SKM-1 treated with dmso at 0.1 percent for 144 hours (cell line): ENCODE measurements at regions not wholly inside any gene's neighbourhood (a gene's known extent, or its start where the extent isn't known, plus 50 kb on each side); places are given as distances from the start of the nearest gene placed in this dataset.
"Not testable (repeated sequence)": the region's sequence is repeated elsewhere in the genome, so short reads cannot be mapped to it uniquely, and the experiment has no call there.

ENCODE experiments used
- DNase-seq: peaks from one replicate; lab custom pipeline; 2025; ENCODE audit not compliant: unreplicated experiment; lab: John Stamatoyannopoulos, UW

GRCh38 chr4:124139044-124139443 lies 573.5 kb downstream of the ANKRD50 start:
- DNase-seq = no peak

DNA sequence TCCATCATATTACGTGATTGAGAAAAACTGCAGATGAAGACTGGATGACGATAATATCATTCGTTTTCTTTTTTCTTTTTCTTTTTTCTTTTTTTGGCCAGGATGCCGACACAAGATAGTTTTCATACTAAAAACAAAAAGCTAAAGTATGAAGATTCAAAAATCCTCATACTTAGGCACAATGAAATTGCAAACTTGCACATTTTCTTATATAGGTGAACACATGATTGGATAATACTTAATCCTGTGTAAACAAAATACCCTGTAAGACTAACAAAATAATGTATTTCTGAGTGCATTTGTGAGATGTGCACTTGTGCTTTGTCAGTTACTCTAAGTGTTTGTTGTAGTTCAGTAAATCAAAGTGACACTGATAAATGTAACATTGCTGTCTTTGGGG lies 568.9 kb downstream of the ANKRD50 start:
- no peak for DNase-seq

GRCh38 chr4:124144238-124144654 lies 568.3 kb downstream of the ANKRD50 start:
- no peak for DNase-seq

DNA sequence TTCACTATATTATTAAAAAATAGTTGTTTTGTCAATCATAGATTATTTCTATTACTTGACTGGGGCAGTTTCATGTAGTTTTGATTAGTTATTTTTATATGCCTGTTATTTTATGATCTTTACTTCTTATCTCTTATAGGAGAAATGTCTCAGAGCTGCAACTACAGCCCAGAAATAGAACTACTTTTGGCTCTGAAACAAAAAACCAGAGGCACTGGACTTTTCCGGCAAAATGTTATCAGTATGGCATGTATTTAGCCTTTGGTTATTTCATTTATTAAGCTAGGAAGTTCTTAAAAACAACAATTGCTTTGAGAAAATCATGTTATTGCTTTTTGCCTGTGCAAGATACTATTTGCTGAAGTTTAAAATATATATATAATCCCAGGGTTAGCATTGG lies 566.5 kb downstream of the ANKRD50 start:
- no peak for DNase-seq

DNA sequence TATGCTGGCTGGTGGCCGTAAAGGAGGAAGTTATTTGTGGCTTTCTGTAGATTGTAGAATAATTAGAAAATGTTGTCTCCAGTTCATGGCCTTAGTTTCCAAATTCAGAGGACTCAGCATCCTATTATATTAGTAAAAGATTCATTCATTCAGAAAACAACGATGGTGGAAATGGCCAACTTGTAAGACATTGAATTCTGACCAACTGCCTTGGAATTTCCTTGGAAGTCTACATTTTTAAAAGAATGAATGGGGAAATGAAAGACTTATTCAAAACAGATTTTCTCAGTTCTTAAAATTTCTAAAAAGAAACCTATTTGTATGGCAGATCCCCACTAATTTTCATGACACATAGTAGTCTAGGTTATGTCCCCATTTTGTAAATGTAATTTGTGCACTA lies 561.5 kb downstream of the ANKRD50 start:
- no peak for DNase-seq

GRCh38 chr4:124152132-124152531 lies 560.4 kb downstream of the ANKRD50 start:
- no peak for DNase-seq

- no peak for DNase-seq
Observed at GRCh38 chr4:124155239-124155638, 557.3 kb downstream of the ANKRD50 start.

DNA sequence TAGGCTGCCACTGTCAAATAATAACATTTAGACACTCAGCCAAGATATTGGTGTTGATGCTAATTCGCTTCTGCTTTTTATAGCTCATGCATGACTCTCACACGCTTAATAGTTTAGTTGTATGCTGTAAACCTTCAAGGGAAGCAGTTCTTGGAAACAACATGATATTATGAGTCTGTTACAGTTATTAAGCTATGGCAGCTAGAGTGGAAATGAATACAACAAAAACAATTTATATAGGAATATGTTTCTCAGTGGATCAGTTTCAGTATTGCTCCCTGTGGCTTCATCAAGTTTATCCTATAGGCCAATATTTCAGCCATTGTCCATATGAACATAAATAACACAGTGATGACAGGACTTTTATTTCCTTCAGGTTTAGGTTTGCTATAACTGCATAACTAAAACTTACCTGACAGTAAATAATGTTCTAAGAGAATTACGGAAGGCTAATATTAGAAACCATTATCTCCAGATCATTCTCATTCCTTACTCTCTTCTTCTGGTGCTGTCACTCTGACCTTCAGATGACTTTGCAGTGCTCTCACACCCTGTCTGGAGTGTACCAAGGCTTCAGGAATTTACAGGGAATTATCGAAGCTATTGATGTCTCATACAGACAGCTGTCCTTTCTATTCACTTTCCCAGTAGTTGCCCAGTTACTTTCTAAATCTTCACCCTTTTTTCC lies 555.0 kb downstream of the ANKRD50 start:
- no peak for DNase-seq

- no peak for DNase-seq
Observed at GRCh38 chr4:124163401-124163800, 549.1 kb downstream of the ANKRD50 start.

GRCh38 chr4:124167602-124168001 lies 544.9 kb downstream of the ANKRD50 start:
- no peak for DNase-seq

- not testable (repeated sequence) for DNase-seq
Observed at GRCh38 chr4:124169524-124169923, 543.0 kb downstream of the ANKRD50 start.

GRCh38 chr4:124173912-124174311 lies 538.6 kb downstream of the ANKRD50 start:
- DNase-seq = no peak

- no peak for DNase-seq
Observed at GRCh38 chr4:124177647-124178425, 534.7 kb downstream of the ANKRD50 start.

- DNase-seq = no peak
Observed at GRCh38 chr4:124178449-124179021, 534.0 kb downstream of the ANKRD50 start.

GRCh38 chr4:124179506-124180186 lies 532.9 kb downstream of the ANKRD50 start:
- DNase-seq = no peak

DNA sequence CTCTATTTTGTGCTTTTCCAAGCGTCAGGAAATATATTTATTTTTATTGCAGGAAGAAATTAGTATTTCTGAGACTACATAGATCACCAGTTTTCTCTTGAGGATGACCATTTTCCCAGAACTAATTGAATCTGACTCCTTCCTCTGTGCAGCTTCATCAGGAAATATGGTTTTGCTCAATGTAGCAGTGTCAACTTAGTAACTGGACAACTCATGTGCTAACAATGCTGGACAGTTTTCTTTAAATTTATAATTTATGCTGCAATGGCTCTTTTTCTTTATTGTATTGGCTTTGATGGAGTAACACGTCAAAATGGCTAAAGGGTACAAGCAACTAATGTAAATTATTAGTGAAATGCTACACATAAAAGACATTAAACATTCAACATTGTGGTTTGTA lies 531.5 kb downstream of the ANKRD50 start:
- DNase-seq = no peak

DNA sequence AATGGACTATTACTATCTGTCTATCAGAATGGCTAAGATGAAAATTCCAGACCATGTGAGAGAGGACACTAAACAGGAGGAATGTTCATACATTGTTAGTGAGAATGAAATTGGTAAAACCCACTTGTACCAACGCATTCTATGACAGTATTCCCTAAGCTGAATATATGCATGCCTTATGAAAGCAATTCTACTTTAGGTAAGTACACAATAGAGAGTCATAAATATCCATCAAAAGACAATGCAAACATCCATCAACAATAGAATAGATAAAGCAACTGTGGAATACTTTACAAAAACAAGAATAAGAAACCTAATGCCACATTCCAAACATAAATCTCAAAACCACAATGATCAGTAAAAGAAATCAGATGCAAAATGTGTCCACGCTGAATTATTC lies 529.3 kb downstream of the ANKRD50 start:
- DNase-seq = no peak

GRCh38 chr4:124183926-124184325 lies 528.6 kb downstream of the ANKRD50 start:
- DNase-seq = no peak

GRCh38 chr4:124184792-124185191 lies 527.7 kb downstream of the ANKRD50 start:
- no peak for DNase-seq

GRCh38 chr4:124188595-124188994 lies 523.9 kb downstream of the ANKRD50 start:
- DNase-seq = no peak

DNA sequence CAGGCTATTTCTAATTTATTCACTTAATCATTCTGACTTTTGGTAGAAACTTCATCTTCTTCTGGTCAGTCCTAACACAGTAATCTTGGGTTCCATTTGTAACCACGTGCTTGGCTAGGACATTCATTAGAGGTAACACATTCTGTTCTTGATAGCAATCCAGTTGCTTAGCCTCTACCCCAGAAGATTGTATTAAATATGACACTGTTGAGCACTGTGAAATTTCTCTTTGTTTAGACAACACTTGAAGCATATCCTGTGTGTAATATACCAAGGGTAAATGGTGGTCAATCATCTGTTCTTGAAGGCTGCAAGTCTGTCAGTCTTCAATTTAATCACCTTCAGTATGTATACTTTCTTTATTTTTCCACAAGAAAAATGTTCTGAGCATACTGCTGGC lies 523.0 kb downstream of the ANKRD50 start:
- DNase-seq = no peak

DNA sequence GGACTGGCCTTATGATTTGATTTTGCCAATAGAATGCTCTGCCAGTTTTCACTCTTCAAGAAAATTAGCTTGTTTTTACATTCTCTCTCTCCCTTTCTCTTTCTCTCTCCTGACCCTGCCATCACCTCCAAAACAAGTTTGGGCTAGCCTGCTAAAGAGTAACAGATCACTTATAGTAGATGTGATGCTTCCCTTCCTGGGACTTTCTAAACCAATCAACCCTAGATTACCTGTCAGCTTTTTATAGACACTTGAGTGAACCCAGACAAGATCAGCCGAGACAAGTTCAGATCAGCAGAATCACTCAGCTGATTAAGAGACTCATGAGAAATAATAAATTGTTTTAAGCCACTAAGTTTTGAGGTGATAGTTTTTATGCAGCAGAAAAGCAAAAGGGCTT lies 521.2 kb downstream of the ANKRD50 start:
- no peak for DNase-seq
